ENCODE measurements at regions not wholly inside any gene's neighbourhood (a gene's known extent, or its start where the extent isn't known, plus 50 kb on each side); places are given as distances from the start of the nearest gene placed in this dataset.

DNA sequence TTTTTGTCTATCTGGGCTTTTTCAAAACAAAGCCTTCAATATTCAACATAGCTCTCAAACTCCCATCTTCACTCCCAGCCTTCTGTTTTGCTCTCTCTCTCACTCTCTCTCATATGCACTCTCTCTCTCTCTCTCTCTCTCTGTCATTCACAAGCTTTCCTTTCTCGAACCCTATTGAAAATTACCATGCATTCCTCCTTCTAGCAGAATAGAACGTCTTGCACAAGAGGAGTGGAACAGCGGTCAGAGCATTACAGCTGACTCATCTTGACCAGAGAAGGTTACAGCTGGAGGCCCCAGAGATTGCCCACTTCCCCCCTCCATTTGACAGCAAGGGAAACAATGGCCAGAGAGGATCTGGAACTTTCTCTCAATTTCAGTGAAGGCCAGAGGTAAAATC, 51.0 kb upstream of the LIFR start:
- TF ChIP-seq POLR2AphosphoS5 (IDR thresholded peaks at IDR 0.05; ENCODE audit: low read depth, low read length) (no peak), SIN3A (IDR thresholded peaks at IDR 0.05; ENCODE audit: borderline replicate concordance, insufficient read depth, low read length) (no peak), FOXP2 (optimal IDR thresholded peaks at IDR 0.05; ENCODE audit: borderline replicate concordance, extremely low read depth, extremely low read length, insufficient read depth) (no peak), TAF1 (IDR thresholded peaks at IDR 0.05; ENCODE audit: borderline replicate concordance, insufficient read depth, low read length) (no peak)
- TF ChIP-seq, protein P1, sequence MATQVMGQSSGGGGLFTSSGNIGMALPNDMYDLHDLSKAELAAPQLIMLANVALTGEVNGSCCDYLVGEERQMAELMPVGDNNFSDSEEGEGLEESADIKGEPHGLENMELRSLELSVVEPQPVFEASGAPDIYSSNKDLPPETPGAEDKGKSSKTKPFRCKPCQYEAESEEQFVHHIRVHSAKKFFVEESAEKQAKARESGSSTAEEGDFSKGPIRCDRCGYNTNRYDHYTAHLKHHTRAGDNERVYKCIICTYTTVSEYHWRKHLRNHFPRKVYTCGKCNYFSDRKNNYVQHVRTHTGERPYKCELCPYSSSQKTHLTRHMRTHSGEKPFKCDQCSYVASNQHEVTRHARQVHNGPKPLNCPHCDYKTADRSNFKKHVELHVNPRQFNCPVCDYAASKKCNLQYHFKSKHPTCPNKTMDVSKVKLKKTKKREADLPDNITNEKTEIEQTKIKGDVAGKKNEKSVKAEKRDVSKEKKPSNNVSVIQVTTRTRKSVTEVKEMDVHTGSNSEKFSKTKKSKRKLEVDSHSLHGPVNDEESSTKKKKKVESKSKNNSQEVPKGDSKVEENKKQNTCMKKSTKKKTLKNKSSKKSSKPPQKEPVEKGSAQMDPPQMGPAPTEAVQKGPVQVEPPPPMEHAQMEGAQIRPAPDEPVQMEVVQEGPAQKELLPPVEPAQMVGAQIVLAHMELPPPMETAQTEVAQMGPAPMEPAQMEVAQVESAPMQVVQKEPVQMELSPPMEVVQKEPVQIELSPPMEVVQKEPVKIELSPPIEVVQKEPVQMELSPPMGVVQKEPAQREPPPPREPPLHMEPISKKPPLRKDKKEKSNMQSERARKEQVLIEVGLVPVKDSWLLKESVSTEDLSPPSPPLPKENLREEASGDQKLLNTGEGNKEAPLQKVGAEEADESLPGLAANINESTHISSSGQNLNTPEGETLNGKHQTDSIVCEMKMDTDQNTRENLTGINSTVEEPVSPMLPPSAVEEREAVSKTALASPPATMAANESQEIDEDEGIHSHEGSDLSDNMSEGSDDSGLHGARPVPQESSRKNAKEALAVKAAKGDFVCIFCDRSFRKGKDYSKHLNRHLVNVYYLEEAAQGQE (IDR thresholded peaks at IDR 0.05; ENCODE audit: insufficient read depth in 1 of 2, low read depth in 2 of 2, low read length in 2 of 2) = no peak

DNA sequence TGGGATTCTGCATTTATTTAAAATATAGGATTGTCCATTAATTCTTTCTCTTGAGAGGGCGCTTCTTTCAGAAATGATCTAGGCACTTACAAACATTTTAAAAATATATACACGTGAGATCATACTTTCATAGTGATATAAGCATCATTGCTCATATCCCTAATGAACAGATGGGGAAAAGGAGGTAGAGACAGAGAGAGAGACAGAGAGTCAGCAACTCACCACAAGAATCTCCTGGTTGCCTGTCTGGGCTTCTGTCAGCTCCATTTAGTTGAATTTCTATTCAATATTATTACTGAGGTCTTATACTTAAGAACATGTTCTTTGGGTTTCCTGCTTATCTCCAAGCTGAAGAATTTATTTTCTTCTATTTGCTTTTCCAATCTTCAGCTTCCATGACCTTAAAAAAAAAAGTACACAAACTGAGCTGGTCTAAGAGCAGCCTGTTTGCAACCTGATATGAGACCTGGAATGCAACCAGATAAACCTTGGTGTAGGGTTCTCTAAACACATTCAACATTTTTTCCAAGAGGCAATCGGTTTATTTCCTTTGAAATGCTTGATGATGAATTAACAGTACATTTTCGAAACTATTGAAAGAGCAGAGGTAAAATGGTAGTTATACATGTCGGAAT, 51.6 kb upstream of the LIFR start:
- no peak for TF ChIP-seq TAF1 (IDR thresholded peaks at IDR 0.05; ENCODE audit: borderline replicate concordance, insufficient read depth, low read length)

DNA sequence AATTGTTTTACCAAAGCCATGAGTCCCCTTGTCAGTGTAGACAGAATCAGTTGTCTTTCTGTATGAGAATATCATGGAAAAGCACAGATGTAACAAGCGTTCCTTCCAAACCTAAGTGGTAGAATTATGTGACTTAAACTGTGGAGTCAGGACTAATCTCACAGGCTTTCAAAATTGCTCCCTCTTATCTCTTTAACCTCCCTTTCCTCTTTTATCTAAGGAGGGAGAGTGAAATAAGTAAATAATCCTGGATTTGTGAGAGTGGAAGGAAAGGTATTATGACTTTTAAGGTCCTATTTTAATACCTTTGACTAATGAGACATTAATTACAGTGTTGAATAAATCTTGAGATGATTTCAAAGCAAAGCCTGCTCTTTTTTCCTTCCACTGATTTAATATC, 52.4 kb upstream of the LIFR start:
- no peak for TF ChIP-seq FOXP2 (optimal IDR thresholded peaks at IDR 0.05; ENCODE audit: borderline replicate concordance, extremely low read depth, extremely low read length, insufficient read depth)
- TF ChIP-seq, protein P1 (IDR thresholded peaks at IDR 0.05; ENCODE audit: insufficient read depth in 1 of 2, low read depth in 2 of 2, low read length in 2 of 2) = no peak
- TF ChIP-seq SIN3A (IDR thresholded peaks at IDR 0.05; ENCODE audit: borderline replicate concordance, insufficient read depth, low read length) = no peak
- no peak for TF ChIP-seq POLR2AphosphoS5 (IDR thresholded peaks at IDR 0.05; ENCODE audit: low read depth, low read length)
- no peak for TF ChIP-seq TAF1 (IDR thresholded peaks at IDR 0.05; ENCODE audit: borderline replicate concordance, insufficient read depth, low read length)

DNA sequence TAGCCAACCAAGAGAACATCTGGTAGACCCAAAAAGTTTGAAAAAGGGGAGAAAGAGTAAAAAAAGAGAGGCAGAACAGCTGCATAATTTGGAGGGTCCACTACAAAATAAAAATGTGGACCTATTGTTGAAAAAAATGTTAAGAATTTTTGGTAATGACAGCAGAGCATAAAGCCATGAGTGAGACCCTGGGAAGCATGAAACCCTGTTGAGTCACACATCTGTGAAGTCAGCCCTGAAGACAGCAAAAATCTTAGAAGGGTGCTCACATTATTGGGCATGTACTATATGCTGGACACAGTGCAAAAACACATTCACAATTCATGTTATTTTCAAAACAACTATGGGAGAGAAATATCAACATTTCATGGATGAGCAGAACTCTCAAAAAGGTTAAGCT, 56.4 kb upstream of the LIFR start:
- no peak for TF ChIP-seq FOXP2 (optimal IDR thresholded peaks at IDR 0.05; ENCODE audit: borderline replicate concordance, extremely low read depth, extremely low read length, insufficient read depth)
- TF ChIP-seq TAF1 (IDR thresholded peaks at IDR 0.05; ENCODE audit: borderline replicate concordance, insufficient read depth, low read length) = no peak
- TF ChIP-seq POLR2AphosphoS5 (IDR thresholded peaks at IDR 0.05; ENCODE audit: low read depth, low read length) = no peak
- TF ChIP-seq, protein P1 (IDR thresholded peaks at IDR 0.05; ENCODE audit: insufficient read depth in 1 of 2, low read depth in 2 of 2, low read length in 2 of 2) = no peak
- TF ChIP-seq SIN3A (IDR thresholded peaks at IDR 0.05; ENCODE audit: borderline replicate concordance, insufficient read depth, low read length) = no peak

DNA sequence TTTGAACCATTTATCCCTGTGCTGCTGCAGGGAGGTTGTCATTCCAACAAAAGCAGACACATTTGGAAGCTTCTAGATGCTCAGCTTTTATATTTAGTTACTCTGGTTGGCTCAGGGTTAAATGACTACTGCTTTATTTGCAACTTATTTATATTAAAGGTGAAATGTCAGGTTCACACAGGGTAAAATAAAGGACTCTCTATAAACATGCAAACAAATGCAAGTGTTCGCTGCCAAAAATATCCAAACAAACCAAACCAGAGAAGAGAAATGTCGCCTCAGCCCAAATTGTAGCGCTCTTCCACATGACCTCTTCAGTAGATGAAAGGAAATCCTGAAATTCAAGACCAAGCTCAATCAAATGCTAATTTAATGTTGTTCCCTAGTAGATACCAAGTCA, 57.0 kb upstream of the LIFR start:
- TF ChIP-seq FOXP2 (optimal IDR thresholded peaks at IDR 0.05; ENCODE audit: borderline replicate concordance, extremely low read depth, extremely low read length, insufficient read depth) = no peak
- TF ChIP-seq TAF1 (IDR thresholded peaks at IDR 0.05; ENCODE audit: borderline replicate concordance, insufficient read depth, low read length) = no peak
- TF ChIP-seq POLR2AphosphoS5 (IDR thresholded peaks at IDR 0.05; ENCODE audit: low read depth, low read length) = no peak
- TF ChIP-seq SIN3A (IDR thresholded peaks at IDR 0.05; ENCODE audit: borderline replicate concordance, insufficient read depth, low read length) = no peak
- TF ChIP-seq, protein P1 (IDR thresholded peaks at IDR 0.05; ENCODE audit: insufficient read depth in 1 of 2, low read depth in 2 of 2, low read length in 2 of 2) = no peak

Measured in PFSK-1 (cell line).